GM21367 (cell line): ENCODE measurements at regions not wholly inside any gene's neighbourhood (a gene's known extent, or its start where the extent isn't known, plus 50 kb on each side); places are given as distances from the start of the nearest gene placed in this dataset.

Source experiments
- ATAC-seq: cut with Tn5 transposase; IDR thresholded peaks from one replicate; pipeline ENCODE4 v1.9.1; 2021; ENCODE audit not compliant: unreplicated experiment

- ATAC-seq = no peak
Measured at GRCh38 chr2:226581661-226582060, 218.0 kb downstream of the IRS1 start.

- ATAC-seq = no peak
Measured at GRCh38 chr2:226581004-226581403, 218.6 kb downstream of the IRS1 start.

- ATAC-seq = no peak
Measured at GRCh38 chr2:226580403-226580802, 219.2 kb downstream of the IRS1 start.

- no peak for ATAC-seq
Measured at GRCh38 chr2:226579519-226579918, 220.1 kb downstream of the IRS1 start.

GRCh38 chr2:226578879-226579278 is 220.7 kb downstream of the IRS1 start:
- no peak for ATAC-seq

- no peak for ATAC-seq
Measured at GRCh38 chr2:226578373-226578772, 221.2 kb downstream of the IRS1 start.

- no peak for ATAC-seq
Measured at GRCh38 chr2:226575928-226576327, 223.7 kb downstream of the IRS1 start.

- no peak for ATAC-seq
Measured at GRCh38 chr2:226573158-226573557, 226.5 kb downstream of the IRS1 start.

GRCh38 chr2:226564667-226565066 is 235.0 kb downstream of the IRS1 start:
- no peak for ATAC-seq

- ATAC-seq = no peak
Measured at GRCh38 chr2:226561962-226562361, 237.7 kb downstream of the IRS1 start.

GRCh38 chr2:226560325-226560724 is 239.3 kb downstream of the IRS1 start:
- no peak for ATAC-seq

- ATAC-seq = no peak
Measured at GRCh38 chr2:226559536-226559935, 240.1 kb downstream of the IRS1 start.

GRCh38 chr2:226558418-226558817 is 241.2 kb downstream of the IRS1 start:
- ATAC-seq = no peak

- no peak for ATAC-seq
Measured at GRCh38 chr2:226556050-226556449, 243.6 kb downstream of the IRS1 start.

GRCh38 chr2:226554701-226555100 is 244.9 kb downstream of the IRS1 start:
- ATAC-seq = no peak

- no peak for ATAC-seq
Measured at GRCh38 chr2:226553333-226553732, 246.3 kb downstream of the IRS1 start.

GRCh38 chr2:226552571-226553285 is 246.9 kb downstream of the IRS1 start:
- ATAC-seq = no peak

GRCh38 chr2:226551522-226552250 is 247.9 kb downstream of the IRS1 start:
- no peak for ATAC-seq

GRCh38 chr2:226550801-226551200 is 248.8 kb downstream of the IRS1 start:
- ATAC-seq = no peak

- no peak for ATAC-seq
Measured at GRCh38 chr2:226548732-226549131, 250.9 kb downstream of the IRS1 start.

GRCh38 chr2:226544596-226545210 is 254.9 kb downstream of the IRS1 start:
- ATAC-seq = no peak
